ENCODE measurements at regions not wholly inside any gene's neighbourhood (a gene's known extent, or its start where the extent isn't known, plus 50 kb on each side); places are given as distances from the start of the nearest gene placed in this dataset.
"Not testable (repeated sequence)": the region's sequence is repeated elsewhere in the genome, so short reads cannot be mapped to it uniquely, and the experiment has no call there.

DNA sequence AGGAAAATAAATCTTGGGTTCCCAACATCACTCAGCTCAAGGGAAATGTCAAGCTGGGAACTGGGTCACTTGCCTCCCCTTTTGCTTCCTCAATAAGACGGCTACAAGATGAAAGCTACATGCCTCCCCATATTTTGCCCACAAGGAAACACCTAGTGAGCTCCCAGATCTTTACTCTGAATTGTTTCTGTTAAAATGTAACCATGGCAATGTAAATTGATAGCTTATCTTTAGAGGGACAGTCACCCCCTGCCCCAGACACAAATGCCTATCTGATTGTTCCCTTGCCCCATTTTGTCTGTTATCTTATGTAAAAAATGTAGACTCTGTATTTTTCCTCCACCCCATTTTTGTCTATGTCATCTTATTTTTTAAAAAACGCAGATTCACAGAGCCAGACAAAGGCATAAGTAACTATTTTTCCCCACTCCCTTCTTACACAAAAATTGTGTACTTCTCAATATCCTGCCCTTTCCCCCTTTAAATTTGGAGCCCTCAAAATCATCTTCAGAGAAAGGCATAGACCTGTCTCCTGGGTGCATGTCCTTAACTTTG is 288.7 kb upstream of the ERCC4 start:
- DNase-seq (ENCODE audit: low spot score), result no peak

DNA sequence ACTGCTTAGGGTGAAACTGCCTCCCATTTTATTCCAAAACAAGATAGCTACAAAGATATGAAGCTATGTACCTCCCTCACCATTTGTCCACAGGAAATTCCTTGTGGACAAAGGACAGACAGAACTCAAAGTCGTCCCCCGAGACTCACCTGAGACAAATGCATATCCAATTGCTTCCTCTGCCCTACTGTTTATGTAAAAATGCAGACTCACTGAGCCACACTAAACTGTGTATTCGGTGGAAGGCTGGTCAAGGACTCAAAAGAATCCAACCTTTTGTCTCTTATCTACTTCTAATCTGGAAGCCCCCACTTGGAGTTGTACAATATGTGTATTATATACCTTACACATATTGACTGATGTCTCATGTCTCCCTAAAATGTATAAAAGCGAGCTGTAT is 288.0 kb upstream of the ERCC4 start:
- no peak for DNase-seq (ENCODE audit: low spot score)

DNA sequence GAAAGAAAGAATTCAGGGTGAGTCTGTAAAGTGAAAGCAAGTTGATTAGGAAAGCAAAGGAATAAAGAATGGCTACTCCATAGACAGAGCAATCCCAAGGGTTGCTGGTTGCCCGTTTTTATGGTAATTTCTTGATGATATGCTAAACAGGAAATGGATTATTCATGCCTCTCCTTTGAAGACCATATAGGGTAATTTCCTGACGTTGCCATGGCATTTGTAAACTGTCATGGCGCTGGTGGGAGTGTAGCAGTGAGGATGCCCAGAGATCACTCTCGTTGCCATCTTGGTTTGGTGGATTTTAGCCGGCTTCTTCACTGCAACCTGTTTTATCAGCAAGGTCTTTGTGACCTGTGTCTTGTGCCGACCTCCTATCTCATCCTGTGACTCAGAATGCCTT is 287.4 kb upstream of the ERCC4 start:
- DNase-seq (ENCODE audit: low spot score), result not testable (repeated sequence)

DNA sequence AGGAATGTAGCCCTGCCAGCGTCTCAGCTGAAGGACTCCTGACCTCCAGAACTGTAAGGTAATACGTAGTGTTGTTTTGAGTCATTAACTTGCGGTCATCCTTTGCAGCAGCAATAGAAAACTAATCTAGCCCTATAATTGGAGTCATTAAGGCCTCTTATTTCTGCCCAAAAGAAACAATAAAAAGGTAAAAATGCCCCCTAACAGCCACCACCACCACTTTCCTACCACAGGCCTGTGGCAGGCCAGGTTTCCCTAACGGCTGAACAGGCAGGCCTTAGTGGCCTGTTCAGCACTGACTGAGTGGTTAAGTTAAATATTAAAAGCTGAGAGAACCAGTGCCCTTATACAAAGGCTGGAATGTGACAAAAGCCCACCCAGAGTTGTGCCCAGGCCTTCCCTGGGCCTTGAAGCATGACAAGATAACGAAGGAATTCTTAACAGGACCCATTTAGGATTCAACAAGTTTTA is 286.5 kb upstream of the ERCC4 start:
- no peak for DNase-seq (ENCODE audit: low spot score)

DNA sequence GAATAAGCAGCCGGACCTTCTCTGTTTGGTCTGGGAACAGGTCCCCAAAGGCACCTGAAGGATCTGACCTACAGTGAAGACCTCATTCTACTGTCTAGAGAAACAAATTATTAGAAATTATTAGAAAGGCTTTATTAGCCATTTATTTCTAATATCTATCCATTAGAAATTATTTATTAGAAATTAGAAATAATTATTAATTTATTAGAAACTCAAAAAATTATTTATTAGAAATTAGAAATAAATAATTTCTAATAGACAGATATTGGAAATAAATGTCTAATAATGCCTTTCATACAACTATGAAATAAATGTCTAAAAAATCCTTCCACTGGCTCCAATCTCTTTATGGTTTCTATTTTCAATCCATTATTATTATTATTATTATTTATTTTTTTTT is 285.7 kb upstream of the ERCC4 start:
- DNase-seq (ENCODE audit: low spot score), result no peak

DNA sequence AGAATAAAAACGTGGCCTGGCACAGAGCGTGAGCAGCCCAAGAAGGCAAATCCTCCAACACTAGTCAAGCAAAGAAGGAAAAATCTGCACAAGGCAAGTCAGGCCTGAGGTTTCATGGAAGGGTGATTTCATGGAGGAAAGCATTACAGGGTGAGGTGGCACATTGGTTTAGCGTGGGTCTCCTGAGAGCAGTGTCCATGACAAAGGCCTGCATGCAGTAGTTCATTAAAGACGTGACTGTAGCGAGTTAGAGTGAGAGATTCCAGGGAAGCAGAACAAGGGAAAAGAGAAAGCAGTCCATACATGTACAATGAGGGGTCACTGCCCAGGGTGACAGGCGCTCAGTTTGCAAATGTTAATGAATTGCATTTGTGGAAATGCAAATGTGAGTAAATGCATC is 285.0 kb upstream of the ERCC4 start:
- DNase-seq (ENCODE audit: low spot score), result no peak

DNA sequence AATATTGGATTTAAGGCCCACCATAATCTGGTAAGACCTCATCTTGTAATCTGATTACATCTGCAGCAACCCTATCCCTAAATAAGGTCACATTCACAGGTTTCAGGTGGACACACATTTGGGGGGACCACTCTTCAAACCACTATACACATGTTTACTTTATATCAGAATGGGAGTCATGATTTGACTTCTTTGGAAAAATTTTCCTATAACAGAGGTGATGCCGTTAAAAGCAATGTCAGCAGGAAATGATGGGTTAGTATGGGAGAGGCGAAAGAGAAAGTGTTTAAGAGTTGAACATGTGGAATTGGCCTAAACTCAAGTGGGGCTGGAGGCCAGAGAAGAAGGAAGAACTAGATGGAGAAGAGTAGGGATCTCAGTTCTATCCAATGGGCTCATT is 281.7 kb upstream of the ERCC4 start:
- DNase-seq (ENCODE audit: low spot score), result no peak

DNA sequence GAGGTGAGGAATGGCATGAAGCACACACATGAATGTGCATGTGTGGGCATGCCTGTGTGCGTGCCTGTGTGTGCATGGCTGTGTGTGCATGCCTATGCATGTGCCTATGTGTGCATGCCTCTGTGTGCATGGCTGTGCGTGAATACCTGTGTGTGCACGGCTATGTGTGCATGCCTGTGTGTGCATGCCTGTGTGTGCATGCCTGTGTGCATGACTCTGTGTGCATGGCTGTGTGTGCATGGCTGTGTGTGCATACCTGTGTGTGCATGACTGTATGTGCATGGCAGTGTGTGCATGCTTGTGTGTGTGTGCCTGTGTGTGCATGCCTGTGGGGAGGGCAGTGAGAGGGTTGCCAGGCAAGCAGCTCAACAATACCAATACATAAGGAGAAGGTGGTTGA is 276.5 kb upstream of the ERCC4 start:
- no peak for DNase-seq (ENCODE audit: low spot score)

DNA sequence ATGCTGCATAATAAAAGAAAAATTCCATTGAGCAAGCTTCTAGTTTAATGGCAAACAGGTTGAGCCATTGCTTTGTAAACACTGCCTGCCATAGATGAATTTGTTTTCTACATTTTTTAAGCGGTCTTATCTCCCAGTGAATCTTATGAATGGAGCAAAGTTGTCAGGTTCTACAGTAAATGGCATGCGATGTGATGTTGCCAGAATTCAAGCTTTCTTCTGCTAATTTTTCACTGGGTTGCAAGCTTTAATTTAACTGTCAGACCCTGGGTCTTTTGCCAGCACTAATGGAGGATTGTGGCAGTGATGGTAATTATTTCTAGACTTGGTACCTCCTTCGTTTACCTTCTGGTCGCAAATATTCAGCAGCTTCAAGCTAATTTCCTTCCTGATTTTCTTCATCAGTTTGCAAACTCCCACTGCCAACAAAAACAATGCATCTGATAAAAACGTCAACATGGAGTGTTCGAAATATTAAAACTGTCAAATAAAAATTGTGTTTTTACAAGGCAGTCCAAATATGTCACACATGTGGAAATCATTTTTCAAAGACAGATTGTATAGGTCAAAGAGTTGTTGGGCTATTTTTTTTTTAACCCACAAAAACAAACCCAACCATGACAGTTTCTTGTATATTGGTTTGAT is 274.2 kb upstream of the ERCC4 start:
- no peak for DNase-seq (ENCODE audit: low spot score)

DNA sequence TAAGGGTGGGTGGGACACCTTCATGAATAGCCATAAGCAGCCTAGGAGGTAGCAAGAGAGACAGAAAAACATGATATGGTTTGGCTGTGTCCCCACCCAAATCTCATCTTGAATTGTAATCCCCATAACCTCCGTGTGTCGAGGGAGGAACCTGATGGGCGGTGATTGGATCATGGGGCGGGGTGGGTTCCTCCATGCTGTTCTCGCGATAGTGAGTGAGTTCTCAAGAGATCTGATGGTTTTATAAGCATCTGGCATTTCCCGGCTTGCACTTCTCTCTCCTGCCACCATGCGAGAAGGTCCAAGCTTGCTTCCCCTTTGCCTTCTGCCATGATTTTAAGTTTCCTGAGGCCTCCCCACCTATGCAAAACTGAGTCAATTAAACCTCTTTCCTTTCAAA is 259.1 kb upstream of the ERCC4 start:
- no peak for DNase-seq (ENCODE audit: low spot score)

DNA sequence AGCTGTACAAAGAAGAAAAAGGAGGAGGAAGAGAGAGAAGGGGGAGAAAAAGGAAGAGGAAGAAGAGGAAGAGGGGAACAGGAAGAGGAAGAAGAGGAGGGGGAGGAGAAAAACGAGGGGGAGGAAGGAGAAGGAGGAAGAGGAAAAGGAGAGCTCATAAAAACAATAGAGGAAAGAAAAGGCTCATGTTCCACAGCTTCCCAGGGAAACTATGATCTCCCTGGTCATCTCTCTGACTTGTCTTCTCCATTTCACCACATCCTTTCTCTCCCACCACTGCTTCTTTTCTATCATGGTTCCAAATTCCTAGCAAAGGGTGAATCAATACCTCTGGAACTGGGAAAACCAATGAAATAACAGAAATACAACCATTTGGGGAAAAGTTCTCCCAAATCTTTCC is 254.1 kb upstream of the ERCC4 start:
- DNase-seq (ENCODE audit: low spot score), result no peak

DNA sequence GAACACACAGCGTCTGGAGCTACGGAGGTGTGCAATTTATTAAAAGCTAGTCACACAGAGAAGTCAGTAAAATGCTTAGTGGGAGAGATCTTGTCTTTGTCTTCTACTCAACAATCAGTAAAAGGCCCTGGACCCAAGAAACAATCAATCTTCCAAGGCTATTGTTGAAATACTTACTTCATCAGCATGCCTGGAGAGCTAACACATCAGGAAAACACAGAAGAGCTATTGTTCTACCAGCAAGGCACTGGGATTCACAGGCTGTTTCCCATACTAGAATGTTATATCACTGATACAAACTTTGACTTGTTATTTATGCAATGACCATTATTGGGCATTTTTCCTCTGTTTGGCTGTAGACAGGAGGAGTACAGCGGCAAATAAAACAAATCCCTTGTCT is 247.8 kb upstream of the ERCC4 start:
- no peak for DNase-seq (ENCODE audit: low spot score)

DNA sequence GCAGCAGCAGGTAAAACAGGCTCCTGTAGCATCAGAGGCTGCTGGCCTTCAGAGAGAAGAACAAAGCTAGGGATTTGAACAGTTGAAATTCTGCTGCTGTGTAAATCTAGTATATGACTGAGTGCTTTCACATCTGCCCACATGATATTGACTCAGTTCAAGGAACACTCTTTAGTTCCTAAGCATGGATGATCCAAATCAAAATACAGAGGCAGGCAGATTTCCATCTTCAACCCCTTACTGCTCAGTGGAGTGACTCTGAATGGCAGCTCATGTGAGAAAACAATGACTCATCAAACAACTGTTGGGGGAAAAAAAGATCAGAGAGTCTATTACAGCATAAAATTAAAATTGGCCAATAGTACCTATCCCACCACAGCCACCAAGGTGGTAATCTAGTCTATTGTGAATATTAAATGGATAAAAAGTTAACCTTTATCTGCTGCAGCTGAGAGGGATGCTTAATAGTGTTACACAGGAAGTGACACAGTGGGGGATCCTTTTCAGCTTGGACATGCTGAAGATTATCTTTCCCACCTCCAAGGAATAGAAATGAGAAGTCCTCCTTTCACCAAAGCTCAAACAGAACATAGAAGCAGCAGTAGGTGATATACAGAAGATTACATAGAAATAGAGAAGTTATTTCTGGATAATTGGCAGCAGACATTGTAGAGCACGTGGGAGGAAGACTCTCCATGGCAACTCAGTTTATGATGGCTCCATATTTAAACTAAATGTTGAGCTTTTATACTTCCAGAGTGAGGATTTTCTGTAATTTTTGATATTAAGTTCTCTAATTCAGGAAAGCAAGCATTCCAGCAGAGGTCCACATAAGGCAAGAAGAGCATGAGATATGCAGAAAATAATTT is 239.7 kb upstream of the ERCC4 start:
- no peak for DNase-seq (ENCODE audit: low spot score)

DNA sequence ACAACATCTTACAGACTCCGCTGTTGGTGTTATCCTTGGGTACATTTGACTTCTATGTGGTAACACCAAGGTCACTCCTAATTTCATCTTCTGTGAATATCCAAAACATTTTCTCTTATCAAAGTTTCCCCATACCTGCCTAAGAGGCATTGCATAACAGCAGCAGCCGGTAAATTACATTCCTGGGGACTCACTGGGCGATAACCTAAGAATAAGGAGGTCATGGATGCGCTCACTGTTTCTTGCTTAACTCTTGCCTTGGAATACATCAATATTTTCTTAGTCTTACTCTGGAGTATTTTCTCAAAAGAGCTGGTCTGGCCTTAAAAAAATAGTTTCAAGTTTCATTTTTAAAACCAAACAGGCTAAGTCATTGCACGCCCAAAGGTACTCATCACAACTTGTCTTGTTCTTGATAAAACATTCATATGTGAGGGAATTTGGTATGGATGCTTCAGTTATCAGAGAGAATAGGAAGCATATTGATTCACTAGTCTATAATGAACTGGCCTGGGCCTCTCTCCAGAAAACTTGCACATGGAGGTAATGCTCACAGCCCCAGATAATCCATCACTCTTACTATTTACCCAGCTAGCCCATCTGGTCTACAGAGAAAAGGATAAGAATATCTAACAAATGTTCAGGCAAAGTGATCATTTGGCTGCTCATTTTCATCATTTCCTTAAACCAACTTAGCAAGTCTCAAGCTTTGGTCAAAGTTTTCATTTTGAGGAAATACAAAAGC is 235.0 kb upstream of the ERCC4 start:
- DNase-seq (ENCODE audit: low spot score), result no peak

DNA sequence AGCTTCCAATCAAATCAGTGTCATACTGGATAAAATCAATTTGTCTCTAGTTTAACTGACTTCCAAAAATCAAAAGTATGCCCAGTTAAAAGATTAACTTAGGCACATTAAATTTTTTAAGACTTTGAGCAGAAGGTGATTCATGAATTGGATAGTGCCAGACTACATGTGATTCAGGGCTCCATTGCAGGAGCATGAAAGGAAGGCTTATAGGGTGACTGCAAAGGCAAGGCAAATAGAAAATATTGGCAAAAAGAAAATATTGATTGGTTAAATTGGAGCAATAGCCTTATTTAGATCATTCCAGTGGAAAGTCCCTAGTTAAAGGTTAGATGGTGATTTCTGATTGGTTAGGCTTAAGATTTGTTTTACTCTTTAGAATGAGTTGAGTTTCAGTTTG is 223.9 kb upstream of the ERCC4 start:
- no peak for DNase-seq (ENCODE audit: low spot score)

DNA sequence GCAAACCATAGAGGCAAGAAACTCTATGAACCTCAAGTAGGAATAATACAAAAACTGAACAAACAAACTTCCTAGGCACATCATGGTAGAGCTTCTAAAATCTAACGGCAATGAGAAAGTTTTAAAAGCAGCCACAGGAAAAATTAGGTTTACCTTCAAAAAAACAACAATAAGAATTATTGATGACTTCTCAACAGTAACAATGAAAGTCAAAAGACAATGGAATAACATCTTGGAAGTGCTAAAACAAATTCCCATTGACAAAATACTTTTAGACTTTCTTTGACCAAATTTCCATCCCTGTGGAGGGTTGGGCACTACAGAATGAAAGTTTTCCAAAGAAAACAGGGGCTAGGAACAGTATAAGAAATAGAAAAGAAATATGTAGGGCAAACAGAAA is 222.9 kb upstream of the ERCC4 start:
- no peak for DNase-seq (ENCODE audit: low spot score)

DNA sequence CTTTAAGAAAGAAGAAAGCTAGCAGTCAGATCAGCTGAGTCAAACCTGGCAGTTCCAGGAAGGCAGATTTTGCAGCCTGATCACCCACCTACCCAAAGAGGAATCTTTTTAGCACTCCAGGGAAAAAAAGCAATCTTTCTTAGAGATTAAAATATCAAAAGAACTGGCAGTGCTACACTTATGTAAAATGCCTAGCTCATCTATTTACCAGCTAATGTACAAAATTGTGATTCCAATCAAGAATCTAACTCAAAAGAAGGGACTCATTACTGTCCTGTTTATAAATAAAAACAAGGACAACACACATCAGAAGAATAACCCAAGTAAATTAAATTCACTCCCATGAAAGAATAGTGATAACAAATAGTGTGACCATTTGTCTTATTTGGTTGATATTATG is 222.4 kb upstream of the ERCC4 start:
- no peak for DNase-seq (ENCODE audit: low spot score)

DNA sequence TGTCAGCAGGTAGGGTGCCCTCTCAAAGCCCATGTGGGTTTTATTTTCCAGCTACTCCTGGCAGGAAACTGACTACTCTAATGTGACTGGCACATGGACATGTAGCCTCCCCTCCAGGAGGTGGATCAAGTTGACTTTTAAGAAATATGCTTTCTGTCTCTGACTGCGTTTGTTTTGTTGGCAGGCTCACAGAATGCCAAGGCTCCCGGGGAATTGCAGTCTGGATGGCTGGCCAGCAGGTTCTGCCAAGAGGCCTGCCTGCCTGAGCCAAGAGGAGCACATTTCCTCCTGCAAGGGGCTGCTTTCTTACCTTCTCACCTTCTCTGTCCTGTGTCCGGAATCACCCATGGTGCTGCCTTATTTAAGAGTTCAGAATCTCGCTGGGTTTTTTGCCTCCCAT is 217.3 kb upstream of the ERCC4 start:
- DNase-seq (ENCODE audit: low spot score), result no peak

DNA sequence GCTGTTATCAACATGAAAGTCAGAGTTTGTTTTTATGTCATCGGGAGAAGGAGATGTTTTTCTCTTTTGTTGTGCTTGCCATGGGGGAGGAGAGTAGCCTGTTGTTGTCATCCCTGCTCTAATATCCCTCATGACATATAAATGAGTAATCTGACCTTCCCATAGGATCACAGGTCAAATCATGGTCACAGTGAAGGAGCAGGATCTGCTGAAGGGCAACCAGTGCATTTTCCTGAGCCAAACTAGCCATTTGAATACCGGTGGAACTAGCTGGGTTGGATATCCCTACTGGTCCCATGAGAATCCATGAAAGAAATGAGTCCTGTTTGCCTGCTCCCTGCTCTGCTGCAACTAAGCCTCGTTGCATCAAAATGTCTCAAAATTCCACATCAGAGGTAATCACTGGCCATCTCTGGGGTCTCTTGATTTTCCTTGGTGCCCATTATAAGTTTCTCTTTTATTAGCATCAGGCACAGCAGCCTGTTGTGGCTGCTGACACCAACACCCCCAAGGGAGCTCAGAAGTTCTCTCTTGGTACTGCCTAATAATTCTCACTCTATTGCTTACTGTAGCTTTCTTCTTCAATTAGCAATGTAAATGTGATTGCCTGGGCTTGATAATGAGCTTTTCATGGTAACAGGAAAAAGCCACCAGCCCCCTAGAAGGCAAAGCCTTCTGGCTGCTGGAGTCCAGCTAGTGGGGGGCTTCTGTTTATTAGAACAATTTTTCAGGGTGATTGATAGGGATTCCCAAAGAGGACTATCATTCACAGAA is 211.4 kb upstream of the ERCC4 start:
- no peak for DNase-seq (ENCODE audit: low spot score)

DNA sequence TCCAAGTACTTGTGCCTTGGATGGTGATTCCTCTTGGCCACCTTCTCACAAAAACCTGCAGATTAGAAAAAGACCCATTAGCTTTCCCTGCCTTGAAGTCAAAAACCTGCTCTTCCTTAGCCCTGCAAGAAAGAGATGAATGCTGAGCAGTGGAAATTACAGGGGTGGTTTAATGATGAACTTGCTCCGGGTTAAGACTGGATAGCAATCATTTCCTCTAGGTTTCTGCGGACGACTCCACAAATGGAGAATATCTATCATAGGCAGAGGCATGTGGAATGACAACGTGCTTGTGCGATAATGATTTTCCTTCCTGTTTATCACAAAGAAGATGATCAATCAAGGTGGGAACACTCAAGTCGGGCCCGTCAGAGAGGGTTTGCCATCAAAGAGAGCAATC is 201.2 kb upstream of the ERCC4 start:
- no peak for DNase-seq (ENCODE audit: low spot score)

DNA sequence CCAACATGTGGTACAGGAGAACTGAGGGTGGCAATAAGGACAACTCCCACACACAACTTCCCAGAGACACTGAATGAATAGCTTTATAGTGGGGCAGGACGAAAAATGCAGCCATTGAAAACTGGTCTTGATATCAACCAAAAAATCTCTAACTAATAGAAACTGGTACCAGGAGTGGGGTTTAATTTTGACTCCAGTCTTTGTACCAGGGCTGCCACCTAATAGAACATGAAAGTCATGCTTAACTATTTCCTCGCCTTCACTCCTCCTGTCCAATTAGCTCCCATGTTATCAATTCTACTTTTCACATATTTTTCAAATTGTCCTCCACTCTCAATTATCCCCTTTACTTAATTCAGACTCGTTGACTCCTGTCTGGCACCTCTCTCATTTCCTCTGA is 192.0 kb upstream of the ERCC4 start:
- no peak for DNase-seq (ENCODE audit: low spot score)

DNA sequence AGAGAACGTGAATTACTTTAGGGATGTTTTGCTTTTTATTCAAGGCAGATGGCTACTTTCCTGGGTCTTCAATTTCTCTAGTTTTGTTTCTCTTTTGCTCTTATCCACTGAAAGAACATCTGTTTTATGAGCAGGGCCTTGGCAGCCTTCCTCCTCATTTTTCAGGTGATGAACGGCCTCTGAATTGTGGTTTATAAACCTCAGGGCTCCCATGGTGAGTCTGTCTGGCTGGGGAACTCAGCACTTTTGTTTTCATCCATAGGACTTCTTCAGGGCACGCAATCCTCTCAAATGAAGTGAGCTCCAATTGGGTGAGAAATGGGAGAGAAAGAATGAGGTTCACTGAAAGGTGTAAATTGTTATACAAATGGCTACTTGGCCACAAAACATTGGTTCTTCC is 186.4 kb upstream of the ERCC4 start:
- no peak for DNase-seq (ENCODE audit: low spot score)
